WTC11 (cell line): ENCODE measurements at regions not wholly inside any gene's neighbourhood (a gene's known extent, or its start where the extent isn't known, plus 50 kb on each side); places are given as distances from the start of the nearest gene placed in this dataset.

ENCODE experiments used
- ESRRA ChIP-seq: sonication (generic); formaldehyde crosslinking; IDR thresholded peaks from 2 replicates; pipeline ENCODE4 v1.8.1; 2022; ENCODE audit warnings: mild to moderate bottlenecking, missing genetic modification reagents, borderline replicate concordance
- SP1 ChIP-seq: sonication (generic); formaldehyde crosslinking; conservative IDR thresholded peaks from 2 replicates; pipeline ENCODE4 v1.8.1; 2022; ENCODE audit warnings: missing genetic modification reagents
- TP53 ChIP-seq: sonication (generic); formaldehyde crosslinking; IDR thresholded peaks from 2 replicates; pipeline ENCODE4 v1.8.1; 2023; ENCODE audit warnings: mild to moderate bottlenecking, missing genetic modification reagents
- TF ChIP-seq, protein P1 (sequence below): fragments of 200-600 bp; IDR thresholded peaks from 2 replicates; pipeline ENCODE4 v1.8.0; 2022; ENCODE audit warnings: antibody characterized with exemption

DNA sequence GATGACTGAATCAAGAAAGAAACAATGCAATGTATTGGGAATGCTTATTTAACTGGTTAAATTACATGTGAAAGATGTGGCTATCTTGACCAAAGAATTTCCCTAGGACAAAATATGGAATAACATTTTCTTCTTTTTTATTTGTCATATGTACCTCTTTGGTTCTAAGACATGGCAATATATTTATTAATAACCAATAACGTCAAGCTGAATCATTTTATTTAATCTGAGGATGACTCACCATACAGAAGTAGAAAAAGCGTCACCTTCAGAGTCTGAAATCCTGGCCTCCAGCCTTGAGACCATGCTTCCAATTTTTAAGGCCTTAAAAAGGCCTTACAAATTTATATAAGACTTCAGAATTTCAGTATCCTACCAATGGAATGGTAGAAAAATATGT lies 1464.9 kb downstream of the SUCLG1 start:
- TF ChIP-seq, protein P1, sequence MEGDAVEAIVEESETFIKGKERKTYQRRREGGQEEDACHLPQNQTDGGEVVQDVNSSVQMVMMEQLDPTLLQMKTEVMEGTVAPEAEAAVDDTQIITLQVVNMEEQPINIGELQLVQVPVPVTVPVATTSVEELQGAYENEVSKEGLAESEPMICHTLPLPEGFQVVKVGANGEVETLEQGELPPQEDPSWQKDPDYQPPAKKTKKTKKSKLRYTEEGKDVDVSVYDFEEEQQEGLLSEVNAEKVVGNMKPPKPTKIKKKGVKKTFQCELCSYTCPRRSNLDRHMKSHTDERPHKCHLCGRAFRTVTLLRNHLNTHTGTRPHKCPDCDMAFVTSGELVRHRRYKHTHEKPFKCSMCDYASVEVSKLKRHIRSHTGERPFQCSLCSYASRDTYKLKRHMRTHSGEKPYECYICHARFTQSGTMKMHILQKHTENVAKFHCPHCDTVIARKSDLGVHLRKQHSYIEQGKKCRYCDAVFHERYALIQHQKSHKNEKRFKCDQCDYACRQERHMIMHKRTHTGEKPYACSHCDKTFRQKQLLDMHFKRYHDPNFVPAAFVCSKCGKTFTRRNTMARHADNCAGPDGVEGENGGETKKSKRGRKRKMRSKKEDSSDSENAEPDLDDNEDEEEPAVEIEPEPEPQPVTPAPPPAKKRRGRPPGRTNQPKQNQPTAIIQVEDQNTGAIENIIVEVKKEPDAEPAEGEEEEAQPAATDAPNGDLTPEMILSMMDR: no peak
- TF ChIP-seq TP53 (CRISPR knock-in tag) (no peak), SP1 (CRISPR knock-in tag) (no peak), ESRRA (CRISPR knock-in tag) (no peak)
